GM18858 (cell line): ENCODE measurements at regions not wholly inside any gene's neighbourhood (a gene's known extent, or its start where the extent isn't known, plus 50 kb on each side); places are given as distances from the start of the nearest gene placed in this dataset.
"Not testable (repeated sequence)": the region's sequence is repeated elsewhere in the genome, so short reads cannot be mapped to it uniquely, and the experiment has no call there.

ENCODE experiments used
- ATAC-seq: cut with Tn5 transposase; IDR thresholded peaks from one replicate; pipeline ENCODE4 v1.9.1; 2021; ENCODE audit not compliant: unreplicated experiment

DNA sequence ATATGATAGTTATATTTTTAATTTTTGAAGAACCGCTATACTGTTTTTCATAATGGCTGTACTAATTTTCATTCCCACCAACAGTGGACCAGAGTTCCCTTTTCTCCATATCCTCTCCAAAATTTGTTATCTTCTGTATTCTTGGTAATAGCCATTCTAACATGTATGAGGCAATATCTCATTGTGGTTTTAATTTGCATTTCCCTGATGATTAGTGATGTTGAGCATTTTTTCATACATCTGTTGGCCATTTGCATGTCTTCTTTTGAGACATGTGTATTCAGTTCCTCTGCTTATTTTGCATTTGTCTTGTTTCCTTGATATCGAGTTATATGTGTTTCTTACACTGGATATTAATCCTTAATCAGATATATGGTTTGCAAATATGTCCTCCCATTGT, 770.8 kb upstream of the MBL2 start:
- no peak for ATAC-seq

DNA sequence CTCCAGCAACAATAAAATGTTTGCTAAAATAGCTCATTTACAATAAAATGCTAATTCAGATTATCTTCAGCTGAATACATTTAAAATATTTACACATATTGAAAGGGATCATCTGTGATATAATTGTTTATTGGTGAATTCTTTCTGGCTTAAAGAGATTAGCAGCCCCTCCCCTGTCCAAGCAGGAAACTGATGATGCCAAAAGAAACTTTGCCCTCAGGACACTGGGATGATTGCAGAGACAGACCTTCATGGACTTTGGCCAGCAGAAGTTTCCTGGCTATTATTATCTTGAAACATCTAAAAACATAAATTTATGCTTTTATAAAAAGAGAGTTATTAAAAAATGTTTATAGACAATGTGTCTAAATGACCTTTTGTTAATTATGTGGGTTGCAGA, 764.9 kb upstream of the MBL2 start:
- ATAC-seq, result no peak

DNA sequence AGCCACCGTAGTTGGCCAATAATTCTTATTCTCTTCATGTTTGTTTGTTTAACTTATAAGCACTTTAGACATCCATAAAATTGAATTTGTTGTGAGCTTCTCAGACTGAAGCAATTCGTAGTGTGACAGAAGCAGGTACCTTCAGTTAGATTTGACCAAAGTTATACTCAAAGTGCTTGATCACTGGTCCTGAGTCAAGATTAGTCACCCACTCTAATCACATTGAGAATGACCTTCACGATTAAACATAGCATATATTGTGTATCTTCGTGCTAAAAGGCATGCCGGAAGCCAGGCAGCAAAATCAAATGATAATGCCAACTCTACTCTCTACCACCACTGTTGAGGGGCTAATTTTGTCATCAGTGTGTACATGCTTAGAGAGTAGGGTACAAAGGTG, 763.7 kb upstream of the MBL2 start:
- no peak for ATAC-seq

DNA sequence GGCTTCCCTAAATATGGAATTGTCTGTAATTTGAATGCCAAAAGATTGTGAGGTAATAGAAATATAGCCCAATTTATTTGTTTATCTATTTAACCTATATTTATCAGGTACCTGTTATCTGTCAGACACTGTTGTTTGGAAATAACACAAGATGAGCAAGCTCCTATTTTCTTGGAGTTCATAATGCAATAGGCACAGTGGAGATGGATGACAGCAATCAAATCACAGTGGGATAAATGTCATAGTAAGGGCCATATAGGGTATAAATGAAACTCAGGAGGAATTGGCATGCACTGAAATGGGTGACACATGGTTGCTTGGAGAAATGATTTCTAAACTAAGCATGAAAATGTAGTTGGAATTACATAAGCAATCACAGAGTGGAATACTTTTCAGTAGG, 761.8 kb upstream of the MBL2 start:
- no peak for ATAC-seq

DNA sequence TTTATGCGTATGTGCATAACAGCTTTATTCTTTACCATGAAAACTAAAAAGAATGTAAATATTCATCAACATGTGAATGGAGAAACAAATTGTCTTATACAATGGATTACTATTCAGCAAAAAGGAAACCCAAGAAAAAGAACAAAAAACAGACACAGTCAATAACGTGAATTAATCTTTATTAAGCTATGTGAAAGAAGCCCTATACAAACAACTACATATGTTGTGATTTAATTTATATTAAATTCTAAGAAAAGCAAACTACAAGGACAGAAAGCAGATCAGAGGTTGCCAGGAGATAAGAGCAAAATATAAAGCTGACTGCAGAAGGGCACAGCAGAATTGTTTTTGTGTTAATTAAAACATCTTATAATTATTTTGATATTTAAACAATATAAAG, 756.4 kb upstream of the MBL2 start:
- no peak for ATAC-seq

DNA sequence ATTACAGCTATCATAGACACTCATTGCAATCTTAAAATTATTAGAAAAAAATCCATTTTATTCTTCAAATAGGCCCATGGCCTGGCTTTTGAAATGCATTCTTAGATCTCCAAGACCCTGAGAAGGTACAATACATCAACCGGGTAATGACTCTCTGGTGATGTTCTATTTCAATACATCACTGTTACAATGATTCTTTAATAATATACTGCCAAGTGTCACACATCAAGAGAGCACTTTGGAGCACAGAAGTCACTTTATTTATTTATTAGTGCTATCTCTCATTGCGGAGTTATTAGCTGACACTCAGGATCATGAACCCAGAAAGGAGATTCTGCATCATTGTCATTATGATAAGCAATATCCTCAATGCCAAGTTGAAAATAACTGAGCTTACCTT, 748.5 kb upstream of the MBL2 start:
- ATAC-seq, result no peak

DNA sequence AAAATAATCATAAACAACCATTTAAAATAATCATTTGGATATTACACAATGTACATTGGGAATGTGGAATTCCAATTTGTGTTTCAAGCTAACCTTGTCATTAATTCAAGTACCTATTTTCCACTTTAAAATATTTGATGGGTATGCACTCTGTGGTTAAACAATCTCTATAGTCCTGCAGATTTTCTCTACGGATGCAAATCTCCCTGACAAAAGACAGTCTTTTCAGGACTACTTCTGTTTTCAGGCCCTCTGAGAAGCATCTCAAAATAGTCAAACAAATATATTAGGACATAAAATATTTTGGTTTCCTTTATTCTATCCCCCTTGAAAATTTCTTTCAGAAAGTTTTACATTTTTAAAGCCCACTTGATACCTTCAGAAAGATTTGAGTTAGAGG, 735.6 kb upstream of the MBL2 start:
- ATAC-seq, result no peak

DNA sequence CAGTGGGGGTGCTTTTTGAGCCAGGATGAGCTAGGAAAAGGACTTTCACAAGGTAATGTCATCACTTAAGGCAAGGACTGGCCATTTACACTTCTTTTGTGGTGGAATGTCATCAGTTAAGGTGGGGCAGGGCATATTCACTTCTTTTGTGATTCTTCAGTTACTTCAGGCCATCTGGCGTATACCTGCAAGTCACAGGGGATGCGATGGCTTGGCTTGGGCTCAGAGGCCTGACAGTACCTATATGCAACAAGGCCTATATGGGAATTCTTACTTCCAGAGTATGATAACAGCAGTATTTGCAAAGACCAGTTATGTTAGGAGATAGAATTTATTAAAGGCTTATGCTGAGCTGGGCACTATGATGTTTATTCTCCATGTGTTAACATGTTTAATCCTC, 731.9 kb upstream of the MBL2 start:
- ATAC-seq, result not testable (repeated sequence)

DNA sequence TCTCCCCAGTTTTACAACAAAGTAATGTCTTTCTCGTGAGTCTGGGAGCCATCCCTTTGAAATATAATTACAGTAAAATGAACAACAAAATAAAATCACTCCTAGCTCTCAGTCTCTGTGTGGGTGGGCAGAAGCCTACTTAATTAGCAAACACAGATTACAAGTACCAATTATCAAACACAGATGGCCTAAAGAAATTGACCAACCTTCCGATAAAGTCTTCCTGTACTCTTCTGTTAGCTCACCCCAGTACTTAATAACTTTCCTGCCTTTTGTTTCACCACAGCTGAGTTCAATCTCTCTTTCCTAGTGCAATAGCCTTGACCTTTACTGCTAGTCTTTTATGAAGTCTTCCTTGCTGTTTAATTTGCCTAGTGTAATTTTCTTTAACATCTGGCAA, 719.2 kb upstream of the MBL2 start:
- ATAC-seq, result no peak

DNA sequence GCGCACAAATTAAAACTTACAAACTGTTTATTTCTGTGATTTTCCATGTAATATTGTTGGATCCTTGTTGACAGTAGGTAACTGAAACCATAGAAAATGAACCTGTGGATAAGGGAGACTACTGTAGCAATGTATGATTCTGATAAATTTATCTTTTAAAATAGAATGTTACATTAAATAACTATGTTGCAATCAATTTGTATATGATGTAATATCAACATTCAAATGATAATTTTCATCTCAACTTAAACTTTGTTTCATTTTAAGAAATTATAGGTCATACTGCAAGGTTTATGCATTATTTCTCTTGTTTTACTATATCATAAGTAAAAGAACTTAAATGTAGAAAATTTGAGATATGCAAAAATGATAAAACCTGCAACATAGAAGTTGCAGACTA, 718.0 kb upstream of the MBL2 start:
- no peak for ATAC-seq

DNA sequence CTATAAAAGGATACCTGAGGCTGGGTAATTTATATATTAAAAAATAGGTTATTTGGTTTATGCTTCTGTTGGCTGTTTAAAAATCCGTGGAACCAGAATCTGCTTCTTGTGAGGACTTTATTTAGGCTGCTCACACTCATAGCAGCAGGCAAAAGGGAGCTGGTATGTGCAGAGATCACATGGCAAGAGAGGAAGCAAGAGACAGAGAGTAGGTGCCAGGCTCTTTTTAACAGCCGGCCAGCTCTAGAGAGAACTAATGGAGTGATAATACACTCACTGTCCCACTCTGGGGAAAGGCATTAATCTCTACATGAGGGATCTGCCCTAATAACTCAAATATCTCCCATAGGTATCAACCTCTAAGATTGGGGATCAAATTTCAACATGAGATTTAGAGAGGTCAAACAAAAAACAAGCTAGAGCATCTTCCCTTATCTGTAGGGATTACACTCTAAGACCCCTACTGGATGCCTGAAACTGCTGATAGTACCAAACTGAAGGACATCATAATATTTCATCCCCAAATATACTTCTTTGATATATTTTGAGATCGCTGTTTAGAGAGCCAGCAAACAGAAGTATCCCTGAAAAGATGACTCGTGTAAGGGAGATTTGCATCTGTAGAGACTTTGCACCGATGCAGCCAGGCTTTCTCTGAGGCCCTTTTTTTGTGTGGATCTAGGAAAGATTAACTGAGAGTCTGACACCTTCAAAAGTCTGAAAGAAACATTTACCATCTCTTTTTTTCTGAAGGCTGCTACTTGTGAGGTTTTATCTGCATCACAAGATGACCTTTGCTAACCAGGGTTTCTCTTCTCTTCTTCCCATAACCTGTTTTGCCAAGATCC, 717.0 kb upstream of the MBL2 start:
- no peak for ATAC-seq

DNA sequence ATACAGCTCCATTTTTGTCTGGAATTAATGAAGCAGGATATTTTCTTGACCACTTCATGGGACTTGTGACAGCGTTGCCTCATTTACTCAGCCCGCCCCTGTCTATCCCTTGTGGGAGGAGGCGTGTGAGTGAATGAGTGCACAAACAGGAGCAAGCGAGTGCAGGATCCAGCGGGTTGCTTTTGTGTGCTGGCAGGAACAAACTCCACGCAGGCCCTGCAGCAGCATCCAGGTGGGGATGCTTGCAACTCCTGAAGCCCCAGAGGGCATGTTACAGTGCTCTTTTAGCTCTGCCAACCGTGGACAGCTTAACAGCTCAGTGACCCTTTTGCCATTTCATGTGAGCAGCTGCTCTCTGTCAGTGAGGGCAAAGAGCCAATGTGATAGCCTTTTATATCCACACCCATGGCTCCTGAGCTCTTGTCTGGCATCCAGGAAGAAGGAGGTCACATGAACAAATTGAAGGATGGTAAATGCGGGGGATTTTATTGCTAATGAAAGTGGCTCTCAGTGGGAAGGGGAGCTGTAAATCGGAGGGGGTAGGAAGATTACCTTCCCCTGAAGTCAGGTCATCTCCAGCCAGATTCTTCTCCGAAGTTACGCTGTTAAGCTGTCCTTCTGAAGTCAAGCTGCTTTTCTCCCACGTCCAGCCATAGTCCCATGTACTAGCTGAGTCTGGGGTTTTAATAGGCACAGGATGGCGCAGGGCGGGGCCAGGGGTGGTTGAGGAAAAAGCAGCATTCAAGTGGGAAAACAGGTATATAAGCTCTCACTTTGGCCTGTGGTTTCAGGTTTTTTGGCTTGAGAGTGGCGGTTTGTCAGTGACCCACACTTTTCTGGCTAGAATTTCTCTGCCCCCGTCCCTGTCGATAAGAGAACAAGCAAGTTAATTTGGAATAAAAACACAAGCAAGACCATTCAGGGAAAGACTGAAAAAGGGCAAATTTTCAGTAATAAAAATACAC, 714.7 kb upstream of the MBL2 start:
- no peak for ATAC-seq

DNA sequence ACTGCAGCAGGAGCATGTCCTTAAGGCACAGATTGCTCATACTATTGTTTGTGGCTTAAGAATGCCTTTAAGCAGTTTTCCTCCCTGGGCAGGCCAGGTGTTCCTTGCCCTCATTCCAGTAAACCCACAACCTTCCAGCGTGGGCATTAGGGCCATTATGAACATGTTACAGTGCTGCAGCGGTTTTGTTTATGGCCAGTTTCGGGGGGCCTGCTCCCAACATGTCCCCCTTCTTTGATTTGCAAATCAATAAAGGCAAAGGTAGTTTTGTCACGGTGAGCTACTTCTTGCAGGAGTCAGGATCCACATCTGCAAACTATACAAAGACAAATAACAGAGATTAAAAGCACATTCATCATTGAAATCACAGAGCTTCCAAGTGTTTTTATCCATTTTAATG, 712.8 kb upstream of the MBL2 start:
- not testable (repeated sequence) for ATAC-seq

DNA sequence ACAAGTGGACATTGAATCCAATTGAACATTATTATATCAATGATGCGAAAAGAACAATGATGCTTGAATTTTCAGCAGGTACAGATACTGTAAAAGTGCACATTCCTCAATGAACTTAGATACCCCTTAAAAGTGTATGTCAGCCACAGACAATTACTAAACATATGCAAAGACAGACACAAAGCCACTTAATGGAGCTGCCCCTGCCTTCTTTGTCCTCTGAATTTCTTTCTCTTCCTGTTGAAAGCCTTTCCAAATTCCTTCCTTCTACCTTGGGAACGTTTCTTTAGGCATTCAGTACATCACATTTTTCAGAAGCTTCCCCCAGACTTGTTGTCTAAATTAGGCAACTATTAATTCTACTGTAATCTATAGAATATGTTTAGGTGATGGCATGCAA, 706.8 kb upstream of the MBL2 start:
- no peak for ATAC-seq

DNA sequence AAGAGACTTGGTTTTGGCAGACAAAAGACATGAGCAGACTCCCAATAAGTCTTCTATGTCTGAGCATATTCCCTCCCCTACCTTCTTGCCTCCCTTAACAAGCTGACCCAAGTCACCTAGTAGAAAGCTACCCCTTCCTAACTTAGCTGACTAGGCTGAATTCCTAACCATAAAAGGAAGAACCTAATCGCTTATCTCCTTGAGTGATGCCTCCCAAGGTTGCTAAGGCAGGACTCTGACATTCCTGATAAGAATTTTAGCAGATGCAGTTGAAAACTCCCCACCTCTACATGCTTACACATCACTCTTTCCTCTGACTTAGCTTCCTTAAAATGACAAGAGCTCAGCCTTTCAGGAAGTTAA, 704.7 kb upstream of the MBL2 start:
- no peak for ATAC-seq

DNA sequence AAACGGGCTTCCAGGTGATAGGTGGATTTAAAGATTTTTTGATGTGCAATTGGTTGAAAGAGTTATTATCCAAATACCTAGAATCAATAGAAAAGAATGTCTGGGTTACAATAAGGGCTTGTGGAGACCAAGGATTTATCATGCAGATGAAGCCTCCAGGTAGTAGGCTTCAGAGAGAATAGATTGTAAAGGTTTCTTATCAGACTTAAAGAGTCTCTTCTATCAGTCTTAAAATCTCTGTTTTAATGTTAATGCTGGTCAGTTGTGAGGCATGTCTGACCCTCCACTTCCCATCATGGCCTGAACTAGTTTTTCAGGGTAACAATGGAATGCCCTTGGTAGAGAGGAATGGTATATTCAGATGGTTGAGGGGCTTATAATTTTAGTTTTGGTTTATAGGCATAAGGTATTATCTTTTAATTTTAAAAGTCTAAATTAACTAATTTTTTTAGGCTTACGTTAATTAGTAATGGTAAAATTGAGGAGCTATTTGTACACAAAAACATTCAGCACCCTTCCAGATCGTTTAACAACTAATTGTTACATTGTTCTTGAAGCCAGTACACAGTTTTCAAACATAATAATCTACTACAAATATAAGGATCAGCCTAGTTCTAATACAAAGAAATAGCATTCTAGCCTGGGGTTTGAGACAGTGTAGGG, 704.2 kb upstream of the MBL2 start:
- ATAC-seq, result no peak

DNA sequence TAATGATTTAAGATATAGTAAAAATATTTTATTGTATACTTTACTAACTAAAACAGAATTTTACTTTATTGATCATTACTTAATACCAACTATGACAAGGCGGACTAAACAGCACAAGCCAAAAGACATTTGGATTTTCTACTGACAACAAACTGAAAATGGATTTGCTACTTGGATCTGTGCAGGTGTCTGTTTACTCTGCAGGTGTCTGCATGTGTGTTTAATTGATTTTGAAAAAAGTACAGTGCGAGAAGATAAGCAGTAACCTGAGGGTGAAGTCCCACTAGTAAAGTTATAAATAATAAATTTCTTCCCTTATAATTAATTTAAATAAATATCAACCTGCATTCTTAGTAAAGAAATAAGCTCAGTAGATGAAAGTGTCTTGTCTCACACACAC, 696.8 kb upstream of the MBL2 start:
- no peak for ATAC-seq

DNA sequence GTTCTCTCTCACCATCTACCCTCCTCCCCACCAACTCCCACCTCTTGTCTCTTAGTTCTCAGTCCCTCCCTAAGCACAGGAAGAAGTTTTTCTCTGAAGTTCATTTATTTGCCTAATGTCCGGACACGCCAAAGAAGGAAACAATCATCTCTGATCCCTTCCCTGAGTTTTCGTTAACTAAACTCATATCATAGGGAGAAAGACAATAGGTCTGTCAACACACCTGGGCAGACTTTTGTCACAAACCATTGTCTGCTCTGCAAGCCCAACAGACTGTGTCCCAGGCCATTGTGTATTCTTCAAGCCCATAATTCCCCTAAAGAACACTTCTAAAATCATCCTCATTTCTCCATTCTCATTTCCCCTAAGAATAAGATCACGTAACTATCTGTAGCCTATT, 691.0 kb upstream of the MBL2 start:
- ATAC-seq, result no peak

DNA sequence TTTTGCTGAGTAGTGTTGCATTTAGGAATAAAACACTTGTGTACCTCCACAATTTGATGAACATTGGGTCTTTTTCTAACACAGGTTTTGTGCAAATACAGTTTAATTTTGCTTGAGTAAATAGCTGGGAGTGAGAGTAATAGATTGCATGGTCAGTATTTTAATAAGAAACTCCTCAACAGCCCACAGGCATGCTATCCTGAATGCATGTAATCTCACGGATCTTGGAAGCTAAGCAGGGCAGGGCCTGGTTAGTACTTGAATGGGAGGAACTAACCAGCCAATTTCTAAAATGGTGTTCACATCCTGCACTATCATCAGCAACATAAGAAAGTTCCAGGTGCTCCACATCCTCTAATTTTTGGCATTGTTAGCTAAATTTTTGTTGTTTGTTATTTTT, 685.4 kb upstream of the MBL2 start:
- ATAC-seq, result no peak

DNA sequence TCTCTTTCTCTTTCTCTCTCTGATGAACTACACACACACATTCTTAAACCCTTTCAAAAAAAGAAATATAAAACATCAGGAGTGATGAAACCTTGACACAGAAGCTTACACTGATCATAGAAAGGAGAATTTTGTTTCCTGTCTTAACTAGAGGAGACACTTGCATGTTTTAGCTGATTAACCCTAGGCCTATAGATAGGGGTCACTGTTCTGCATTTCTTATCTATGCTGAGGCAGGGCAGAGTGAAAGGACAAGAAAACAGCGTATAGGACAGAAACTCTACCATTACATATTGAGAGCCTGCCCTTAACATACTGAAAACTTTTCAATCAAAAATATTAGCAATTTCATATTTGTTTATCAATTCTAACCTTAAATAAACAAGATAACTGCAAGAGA, 680.6 kb upstream of the MBL2 start:
- ATAC-seq, result no peak

DNA sequence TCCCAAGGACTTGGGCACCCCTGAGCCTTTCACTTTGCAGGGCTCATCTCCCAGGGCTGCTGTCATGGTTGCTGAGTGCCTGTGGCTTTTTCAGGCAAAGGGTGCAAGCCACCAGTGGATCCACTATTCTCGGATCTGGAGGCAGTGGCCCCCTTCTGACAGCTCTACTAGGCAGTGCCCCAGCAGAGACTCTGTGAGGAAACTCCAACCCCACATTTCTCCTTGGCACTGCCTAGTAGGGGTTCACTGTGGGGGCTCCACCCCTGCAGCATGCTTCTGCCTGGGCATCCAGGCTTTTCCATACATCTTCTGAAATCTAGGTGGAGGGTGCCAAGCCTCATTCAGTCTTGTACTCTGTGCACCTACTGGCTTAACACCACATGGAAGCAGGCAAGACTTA, 675.0 kb upstream of the MBL2 start:
- ATAC-seq, result no peak

DNA sequence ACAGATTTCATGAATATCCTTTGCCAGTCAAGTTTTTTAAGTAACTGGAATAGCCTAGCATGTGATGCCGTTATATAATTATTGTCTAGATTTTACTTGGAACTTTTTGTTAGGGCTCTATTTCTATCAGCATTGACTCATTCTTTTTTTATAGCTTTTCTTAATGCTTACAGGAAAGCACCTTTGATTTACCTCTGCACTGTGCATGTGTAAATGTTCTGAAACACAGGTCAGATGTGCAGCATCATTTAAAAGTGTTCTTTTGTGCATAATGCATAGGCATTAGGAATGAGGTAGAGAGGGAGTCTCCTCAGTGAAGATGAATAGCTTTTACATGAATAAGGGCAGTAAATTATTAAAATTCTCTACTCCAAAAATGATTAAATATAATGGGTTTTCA, 669.3 kb upstream of the MBL2 start:
- no peak for ATAC-seq
